Esophagus squamous epithelium (tissue), 5 donors: ENCODE measurements at regions not wholly inside any gene's neighbourhood (a gene's known extent, or its start where the extent isn't known, plus 50 kb on each side); places are given as distances from the start of the nearest gene placed in this dataset.

Source experiments
- DNase-seq: peaks from one replicate; lab custom pipeline; 2025; lab: John Stamatoyannopoulos, UW
- H3K27ac ChIP-seq, 4 donors: fragments of 200-600 bp; sonication (generic); one replicate each; pipeline ENCODE4 v1.5.1; 2016 to 2019; ENCODE audit warnings: mild to moderate bottlenecking in 1 of 4
- H3K27me3 ChIP-seq, 4 donors: fragments of 200-600 bp; sonication (generic); 1 replicate in 3 of 4; 2 replicates in 1 of 4; pipeline versions ENCODE4 v1.5.1 to v1.6.0; 2017 to 2021; ENCODE audit warnings: antibody characterized with exemption in 1 of 4
- H3K36me3 ChIP-seq, 3 donors: fragments of 200-600 bp; sonication (generic); one replicate each; pipeline ENCODE4 v1.5.1; 2016 to 2019
- H3K4me1 ChIP-seq, 3 donors: fragments of 200-600 bp; sonication (generic); one replicate each; pipeline ENCODE4 v1.5.1; 2017 to 2019
- H3K4me3 ChIP-seq, 4 donors: fragments of 200-600 bp; sonication (generic); 1 replicate in 3 of 4; 2 replicates in 1 of 4; pipeline ENCODE4 v1.5.1; 2016 to 2019; ENCODE audit warnings: mild to moderate bottlenecking in 2 of 4, moderate library complexity in 1 of 4
- H3K9me3 ChIP-seq, 3 donors: fragments of 200-600 bp; sonication (generic); one replicate each; pipeline ENCODE4 v1.5.1; 2016 to 2019
- CTCF ChIP-seq, 6 experiments: fragments of 450-650 bp in 4 of 6; fragments of 200-600 bp in 2 of 6; sonication (generic) in 2 of 6; IDR thresholded peaks; one replicate each; pipeline ENCODE4 v1.5.1; 2016 to 2019; ENCODE audit warnings: antibody characterized with exemption in 6 of 6, mild to moderate bottlenecking in 4 of 6, moderate library complexity in 4 of 6
- POLR2A ChIP-seq, 4 donors: fragments of 450-650 bp; IDR thresholded peaks; one replicate each; pipeline ENCODE4 v1.6.1; 2017; ENCODE audit warnings: antibody characterized with exemption in 4 of 4, mild to moderate bottlenecking in 4 of 4, moderate library complexity in 3 of 4
- WGBS, 2 donors: methylation state at CpG; one replicate each; pipeline ENCODE4 v1.1.5; 2018; 5-methylcytosine and 5-hydroxymethylcytosine counted together
- intact Hi-C: fragments of 100-400 bp; cut with DNase I; formaldehyde crosslinking; loops from one replicate; pipeline ENCODE4 v1.15.0; 2022
- donor health status: DM: yes; HTN: yes; CAD: no.

GRCh38 chr13:74675182-74675581 lies 541.0 kb upstream of the KLF12 start:
- 27 to 46% methylated on average over 5 of the region's 5 CpGs for WGBS, 2 donors
- Histone ChIP-seq H3K27me3 (no peaks in the 10 kb centered on the region), H3K27ac (no peak overlapping the region), H3K4me1 (peaks cover 0 to 16% (median 6%) of the 10 kb centered on the region in 3 donors), H3K9me3 (no peaks in the 10 kb centered on the region), H3K4me3 (no peak overlapping the region), H3K36me3 (no peaks in the 10 kb centered on the region)
- no peak for TF ChIP-seq POLR2A (IDR thresholded peaks at IDR 0.05)
- TF ChIP-seq CTCF (IDR thresholded peaks at IDR 0.05): no peak
- no peak for DNase-seq
- intact Hi-C loops: no loop called here

GRCh38 chr13:74674720-74675119 lies 540.5 kb upstream of the KLF12 start:
- Histone ChIP-seq H3K27ac (no peak overlapping the region), H3K4me3 (no peak overlapping the region), H3K27me3 (no peaks in the 10 kb centered on the region), H3K4me1 (peaks cover 0 to 16% (median 6%) of the 10 kb centered on the region in 3 donors), H3K9me3 (no peaks in the 10 kb centered on the region), H3K36me3 (no peaks in the 10 kb centered on the region)
- 45 to 57% methylated on average over 1 of the region's 1 CpG for WGBS, 2 donors
- intact Hi-C loops: no loop called here
- TF ChIP-seq CTCF (IDR thresholded peaks at IDR 0.05) (no peak), POLR2A (IDR thresholded peaks at IDR 0.05) (no peak)
- no peak for DNase-seq

- Histone ChIP-seq H3K4me3 (no peak overlapping the region), H3K9me3 (no peaks in the 10 kb centered on the region), H3K27me3 (no peaks in the 10 kb centered on the region), H3K4me1 (peaks cover 0 to 22% (median 0%) of the 10 kb centered on the region in 3 donors), H3K36me3 (no peaks in the 10 kb centered on the region), H3K27ac (no peak overlapping the region)
- intact Hi-C loops: no loop called here
- no peak for DNase-seq
- TF ChIP-seq CTCF (IDR thresholded peaks at IDR 0.05): no peak
- no peak for TF ChIP-seq POLR2A (IDR thresholded peaks at IDR 0.05)
These were observed 534.9 kb upstream of the KLF12 start for GRCh38 chr13:74669149-74669548.

GRCh38 chr13:74667656-74668203 lies 533.5 kb upstream of the KLF12 start:
- no peaks in the 10 kb centered on the region for H3K27me3 ChIP-seq
- H3K4me3 ChIP-seq: no peak overlapping the region
- no peak for TF ChIP-seq POLR2A (IDR thresholded peaks at IDR 0.05)
- TF ChIP-seq CTCF (IDR thresholded peaks at IDR 0.05): no peak
- H3K27ac ChIP-seq: no peak overlapping the region
- DNase-seq: no peak
- 31 to 38% methylated on average over 3 of the region's 3 CpGs for WGBS, 2 donors
- H3K9me3 ChIP-seq: no peaks in the 10 kb centered on the region
- H3K4me1 ChIP-seq: peaks cover 0 to 22% (median 0%) of the 10 kb centered on the region in 3 donors
- intact Hi-C loops: no loop called here
- no peaks in the 10 kb centered on the region for H3K36me3 ChIP-seq

- DNase-seq: no peak
- no peaks in the 10 kb centered on the region for H3K27me3 ChIP-seq
- TF ChIP-seq CTCF (IDR thresholded peaks at IDR 0.05) (no peak), POLR2A (IDR thresholded peaks at IDR 0.05) (no peak)
- H3K36me3 ChIP-seq: no peaks in the 10 kb centered on the region
- peaks cover 0 to 8% (median 0%) of the 10 kb centered on the region in 3 donors for H3K4me1 ChIP-seq
- intact Hi-C loops: no loop called here
- no peak overlapping the region for H3K4me3 ChIP-seq
- no peak overlapping the region for H3K27ac ChIP-seq
- H3K9me3 ChIP-seq: no peaks in the 10 kb centered on the region
- WGBS, 2 donors: 72 to 78% methylated on average over 2 of the region's 2 CpGs
These were observed 528.7 kb upstream of the KLF12 start for GRCh38 chr13:74662905-74663304.
